ENCODE measurements at regions not wholly inside any gene's neighbourhood (a gene's known extent, or its start where the extent isn't known, plus 50 kb on each side); places are given as distances from the start of the nearest gene placed in this dataset.
"Not testable (repeated sequence)": the region's sequence is repeated elsewhere in the genome, so short reads cannot be mapped to it uniquely, and the experiment has no call there.

- no peak for DNase-seq (ENCODE audit: low read depth in 1 of 2, low spot score in 1 of 2)
Observed at GRCh38 chr6:97450087-97450486, 167.1 kb upstream of the MMS22L start.

- DNase-seq (ENCODE audit: low read depth in 1 of 2, low spot score in 1 of 2), result no peak
Observed at GRCh38 chr6:97456070-97456469, 173.1 kb upstream of the MMS22L start.

GRCh38 chr6:97459535-97459934 is 176.5 kb upstream of the MMS22L start:
- no peak for DNase-seq (ENCODE audit: low read depth in 1 of 2, low spot score in 1 of 2)

GRCh38 chr6:97459986-97460385 is 177.0 kb upstream of the MMS22L start:
- DNase-seq (ENCODE audit: low read depth in 1 of 2, low spot score in 1 of 2), result no peak

- DNase-seq (ENCODE audit: low read depth in 1 of 2, low spot score in 1 of 2), result no peak
Observed at GRCh38 chr6:97460394-97461080, 177.5 kb upstream of the MMS22L start.

GRCh38 chr6:97461218-97461617 is 178.2 kb upstream of the MMS22L start:
- no peak for DNase-seq (ENCODE audit: low read depth in 1 of 2, low spot score in 1 of 2)

- DNase-seq (ENCODE audit: low read depth in 1 of 2, low spot score in 1 of 2), result no peak
Observed at GRCh38 chr6:97462031-97462430, 179.0 kb upstream of the MMS22L start.

- DNase-seq (ENCODE audit: low read depth in 1 of 2, low spot score in 1 of 2), result no peak
Observed at GRCh38 chr6:97462938-97463598, 180.1 kb upstream of the MMS22L start.

- no peak for DNase-seq (ENCODE audit: low read depth in 1 of 2, low spot score in 1 of 2)
Observed at GRCh38 chr6:97465877-97466561, 183.0 kb upstream of the MMS22L start.

GRCh38 chr6:97468981-97469380 is 186.0 kb upstream of the MMS22L start:
- no peak for DNase-seq (ENCODE audit: low read depth in 1 of 2, low spot score in 1 of 2)

- no peak for DNase-seq (ENCODE audit: low read depth in 1 of 2, low spot score in 1 of 2)
Observed at GRCh38 chr6:97469451-97469850, 186.4 kb upstream of the MMS22L start.

GRCh38 chr6:97470322-97470721 is 187.3 kb upstream of the MMS22L start:
- DNase-seq (ENCODE audit: low read depth in 1 of 2, low spot score in 1 of 2), result no peak

GRCh38 chr6:97473979-97474378 is 191.0 kb upstream of the MMS22L start:
- DNase-seq (ENCODE audit: low read depth in 1 of 2, low spot score in 1 of 2), result no peak

GRCh38 chr6:97497713-97498331 is 214.8 kb upstream of the MMS22L start:
- peak; percentile 13 for DNase-seq (ENCODE audit: low read depth in 1 of 2, low spot score in 1 of 2)

- no peak for DNase-seq (ENCODE audit: low read depth in 1 of 2, low spot score in 1 of 2)
Observed at GRCh38 chr6:97501853-97502252, 218.8 kb upstream of the MMS22L start.

GRCh38 chr6:97508646-97509045 is 225.6 kb upstream of the MMS22L start:
- no peak for DNase-seq (ENCODE audit: low read depth in 1 of 2, low spot score in 1 of 2)

GRCh38 chr6:97513260-97513659 is 230.2 kb upstream of the MMS22L start:
- not testable (repeated sequence) for DNase-seq (ENCODE audit: low read depth in 1 of 2, low spot score in 1 of 2)

- DNase-seq (ENCODE audit: low read depth in 1 of 2, low spot score in 1 of 2), result no peak
Observed at GRCh38 chr6:97524811-97525210, 241.8 kb upstream of the MMS22L start.

- DNase-seq (ENCODE audit: low read depth in 1 of 2, low spot score in 1 of 2), result no peak
Observed at GRCh38 chr6:97535800-97536199, 252.8 kb upstream of the MMS22L start.

- DNase-seq (ENCODE audit: low read depth in 1 of 2, low spot score in 1 of 2), result no peak
Observed at GRCh38 chr6:97548354-97548753, 265.3 kb upstream of the MMS22L start.

GRCh38 chr6:97557355-97557754 is 274.3 kb upstream of the MMS22L start:
- DNase-seq (ENCODE audit: low read depth in 1 of 2, low spot score in 1 of 2), result no peak

GRCh38 chr6:97563529-97563928 is 280.5 kb upstream of the MMS22L start:
- DNase-seq (ENCODE audit: low read depth in 1 of 2, low spot score in 1 of 2), result no peak
